Testis (tissue), 2 donors: ENCODE measurements at regions not wholly inside any gene's neighbourhood (a gene's known extent, or its start where the extent isn't known, plus 50 kb on each side); places are given as distances from the start of the nearest gene placed in this dataset.

Experiments used
- DNase-seq: peaks from one replicate; pipeline ENCODE4 v3.0.0-alpha.2; 2019
- H3K27ac ChIP-seq, 2 donors: fragments of 200-600 bp; sonication (generic); one replicate each; pipeline ENCODE4 v1.5.1; 2019
- H3K27me3 ChIP-seq: fragments of 200-600 bp; sonication (generic); one replicate; pipeline ENCODE4 v1.5.1; 2019
- H3K36me3 ChIP-seq: fragments of 200-600 bp; sonication (generic); one replicate; pipeline ENCODE4 v1.5.1; 2017; ENCODE audit warnings: low read depth; ENCODE audit errors: missing control alignments
- H3K4me1 ChIP-seq: fragments of 200-600 bp; sonication (generic); one replicate; pipeline ENCODE4 v1.5.1; 2019
- H3K4me3 ChIP-seq, 2 donors: fragments of 200-600 bp; sonication (generic); one replicate each; pipeline ENCODE4 v1.5.1; 2017 to 2019
- H3K9me3 ChIP-seq: fragments of 200-600 bp; sonication (generic); one replicate; pipeline ENCODE4 v1.5.1; 2017
- CTCF ChIP-seq, 3 experiments: fragments of 450-650 bp in 2 of 3; fragments of 200-600 bp in 1 of 3; sonication (generic) in 1 of 3; IDR thresholded peaks; one replicate each; pipeline ENCODE4 v1.5.1; 2016 to 2019; ENCODE audit warnings: antibody characterized with exemption in 3 of 3, mild to moderate bottlenecking in 2 of 3, moderate library complexity in 1 of 3
- POLR2A ChIP-seq: fragments of 450-650 bp; IDR thresholded peaks from one replicate; pipeline ENCODE4 v1.6.1; 2017; ENCODE audit warnings: antibody characterized with exemption, mild to moderate bottlenecking, moderate library complexity
- WGBS, 2 donors: methylation state at CpG; one replicate each; pipeline ENCODE4 v1.1.5; 2018; 5-methylcytosine and 5-hydroxymethylcytosine counted together
- intact Hi-C: fragments of 100-400 bp; cut with DNase I; formaldehyde crosslinking; loops from one replicate; pipeline ENCODE4 v1.15.1; 2023; ENCODE audit warnings: low total_unique reads

GRCh38 chr9:38311382-38312270 is 80.9 kb upstream of the ALDH1B1 start:
- H3K9me3 ChIP-seq, result no peaks in the 10 kb centered on the region
- WGBS, 2 donors, result 50 to 73% methylated on average over 5 to 16 of the region's 16 CpGs
- intact Hi-C loops, result no loop called here
- no peaks in the 10 kb centered on the region for H3K36me3 ChIP-seq
- no peaks in the 10 kb centered on the region for H3K4me1 ChIP-seq
- no peaks in the 10 kb centered on the region for H3K27me3 ChIP-seq
- TF ChIP-seq POLR2A (no peak), CTCF (IDR thresholded peaks at IDR 0.05) (no peak)
- no peak for DNase-seq
- H3K27ac ChIP-seq, result no peak overlapping the region
- H3K4me3 ChIP-seq, result no peak overlapping the region

- intact Hi-C loops, result no loop called here
- no peak for DNase-seq
- no peaks in the 10 kb centered on the region for H3K9me3 ChIP-seq
- no peaks in the 10 kb centered on the region for H3K4me1 ChIP-seq
- H3K4me3 ChIP-seq, result no peak overlapping the region
- H3K27ac ChIP-seq, result no peak overlapping the region
- TF ChIP-seq CTCF (IDR thresholded peaks at IDR 0.05) (no peak), POLR2A (no peak)
- H3K36me3 ChIP-seq, result no peaks in the 10 kb centered on the region
- 49 to 56% methylated on average over 11 of the region's 11 CpGs for WGBS, 2 donors
- H3K27me3 ChIP-seq, result no peaks in the 10 kb centered on the region
These were observed 82.9 kb upstream of the ALDH1B1 start for GRCh38 chr9:38309324-38310195.

GRCh38 chr9:38308136-38308535 is 84.4 kb upstream of the ALDH1B1 start:
- WGBS, 2 donors, result 93% methylated on average over 4 of the region's 4 CpGs
- no peaks in the 10 kb centered on the region for H3K27me3 ChIP-seq
- TF ChIP-seq CTCF (IDR thresholded peaks at IDR 0.05), result no peak
- TF ChIP-seq POLR2A, result no peak
- H3K36me3 ChIP-seq, result no peaks in the 10 kb centered on the region
- H3K9me3 ChIP-seq, result no peaks in the 10 kb centered on the region
- H3K4me3 ChIP-seq, result no peak overlapping the region
- intact Hi-C loops, result no loop called here
- no peak overlapping the region for H3K27ac ChIP-seq
- no peaks in the 10 kb centered on the region for H3K4me1 ChIP-seq
- DNase-seq, result no peak

- Histone ChIP-seq H3K9me3 (no peaks in the 10 kb centered on the region), H3K27ac (no peak overlapping the region), H3K4me1 (no peaks in the 10 kb centered on the region), H3K27me3 (no peaks in the 10 kb centered on the region), H3K4me3 (no peak overlapping the region), H3K36me3 (no peaks in the 10 kb centered on the region)
- WGBS, 2 donors, result 90 to 93% methylated on average over 5 of the region's 5 CpGs
- TF ChIP-seq POLR2A, result no peak
- TF ChIP-seq CTCF (IDR thresholded peaks at IDR 0.05), result no peak
- intact Hi-C loops, result no loop called here
- no peak for DNase-seq
These were observed 85.6 kb upstream of the ALDH1B1 start for GRCh38 chr9:38306899-38307298.
